ACHN (cell line): ENCODE measurements at regions not wholly inside any gene's neighbourhood (a gene's known extent, or its start where the extent isn't known, plus 50 kb on each side); places are given as distances from the start of the nearest gene placed in this dataset.
"Not testable (repeated sequence)": the region's sequence is repeated elsewhere in the genome, so short reads cannot be mapped to it uniquely, and the experiment has no call there.

Experiments
- DNase-seq: peaks from one replicate; pipeline ENCODE4 v3.0.0-alpha.2; 2015
- in situ Hi-C: cut with HindIII; loops from 2 replicates; pipeline ENCODE4 v1.10.0; 2017; ENCODE audit warnings: low sequenced_read_pairs, low pct_ligation_motif_present, low pct_unique_long_range_greater_than_20kb

DNA sequence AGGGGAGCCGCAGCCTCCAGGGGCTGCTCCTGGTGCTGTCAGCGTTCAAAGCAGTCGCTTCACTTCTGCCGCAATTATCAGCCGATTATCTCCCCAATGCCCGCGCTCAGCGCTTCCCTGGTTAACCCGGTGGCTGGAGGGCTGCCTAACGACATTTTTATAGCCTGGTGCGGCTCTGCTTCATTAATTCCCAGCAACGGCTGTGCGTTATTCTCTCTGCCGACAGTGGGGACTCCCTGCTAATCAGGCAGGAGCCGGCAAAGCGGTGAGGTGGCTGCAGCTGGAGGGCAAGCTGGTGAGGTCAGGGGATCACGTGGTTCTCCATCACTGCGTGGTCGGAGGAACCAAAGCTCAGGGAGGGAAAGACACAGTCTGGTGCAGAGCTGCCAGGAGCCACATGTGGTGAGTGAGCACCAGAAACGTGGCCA is 62.9 kb downstream of the GLRX5 start:
- in situ Hi-C loops, result no loop called here
- peak; percentile 22 for DNase-seq

DNA sequence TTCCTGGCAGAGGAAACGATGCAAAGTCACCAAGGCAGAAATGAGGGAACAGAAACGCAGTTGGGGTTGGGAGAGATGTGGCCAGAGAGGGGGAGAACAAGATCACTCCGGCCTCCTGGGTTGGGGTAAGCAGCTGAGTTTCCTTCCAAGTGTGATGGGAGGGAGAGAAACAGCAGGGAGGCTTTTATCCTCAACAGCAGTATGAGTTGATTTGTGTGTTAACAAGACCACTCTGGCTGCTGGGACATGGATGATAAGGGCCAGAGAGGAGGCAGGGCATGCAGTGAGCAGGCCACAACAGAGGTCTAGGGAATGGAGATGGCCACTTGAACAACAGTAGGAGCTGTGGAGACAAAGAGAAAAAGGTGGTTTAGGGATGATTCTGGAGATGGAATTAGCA is 66.8 kb downstream of the GLRX5 start:
- DNase-seq, result no peak

DNA sequence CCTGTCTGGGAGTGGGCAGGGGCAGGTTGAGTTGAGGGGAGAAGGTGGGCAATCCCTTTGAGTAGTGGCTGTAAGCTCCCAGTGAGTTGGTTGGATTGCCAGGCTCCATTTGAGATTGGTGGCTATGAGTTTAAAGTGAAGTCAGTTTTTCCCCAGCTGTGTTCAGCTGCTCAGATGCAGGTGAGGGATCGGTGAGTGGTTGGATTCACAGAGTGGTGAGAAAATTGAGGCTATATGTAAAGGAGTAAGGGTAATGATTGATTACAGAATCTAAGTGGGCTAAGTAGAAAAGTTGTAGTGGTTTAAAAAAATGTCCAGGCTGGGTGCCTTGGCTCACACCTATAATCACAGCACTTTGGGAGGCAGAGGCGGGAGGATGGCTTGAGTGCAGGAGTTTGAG is 68.6 kb downstream of the GLRX5 start:
- in situ Hi-C loops, result no loop called here
- DNase-seq, result no peak

More for the DNA sequence above, 66.8 kb downstream of the GLRX5 start:
- in situ Hi-C loops, result no loop called here

GRCh38 chr14:95606266-95606665 is 71.4 kb downstream of the GLRX5 start:
- in situ Hi-C loops, result no loop called here
- no peak for DNase-seq

GRCh38 chr14:95608637-95609235 is 73.9 kb downstream of the GLRX5 start:
- in situ Hi-C loops, result no loop called here
- no peak for DNase-seq

- peak; percentile 38 for DNase-seq
Observed at GRCh38 chr14:95609398-95609990, 74.6 kb downstream of the GLRX5 start.

GRCh38 chr14:95611293-95611880 is 74.8 kb upstream of the TCL1B start:
- no peak for DNase-seq
- in situ Hi-C loops, result no loop called here

More at GRCh38 chr14:95609398-95609990, 74.6 kb downstream of the GLRX5 start:
- in situ Hi-C loops, result no loop called here

DNA sequence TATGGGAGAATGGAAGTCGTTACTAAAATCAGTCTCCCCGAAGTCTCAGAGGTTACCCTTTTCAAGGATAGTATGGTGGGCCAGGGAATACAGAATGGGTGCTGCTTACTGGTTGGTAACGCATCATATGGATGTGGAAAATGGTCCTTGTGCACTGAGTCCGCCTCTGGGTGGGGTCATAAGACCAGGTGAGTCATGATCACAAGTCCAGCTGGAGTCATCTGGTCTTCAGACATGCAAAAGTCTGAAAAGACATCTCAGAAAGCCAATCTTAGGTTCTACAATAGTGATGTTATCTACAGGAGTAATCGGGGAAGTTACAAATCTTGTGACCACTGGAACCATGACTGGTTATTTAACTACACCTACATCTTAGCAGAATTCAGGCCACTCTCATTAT is 71.9 kb upstream of the TCL1B start:
- DNase-seq, result no peak
- in situ Hi-C loops, result no loop called here

DNA sequence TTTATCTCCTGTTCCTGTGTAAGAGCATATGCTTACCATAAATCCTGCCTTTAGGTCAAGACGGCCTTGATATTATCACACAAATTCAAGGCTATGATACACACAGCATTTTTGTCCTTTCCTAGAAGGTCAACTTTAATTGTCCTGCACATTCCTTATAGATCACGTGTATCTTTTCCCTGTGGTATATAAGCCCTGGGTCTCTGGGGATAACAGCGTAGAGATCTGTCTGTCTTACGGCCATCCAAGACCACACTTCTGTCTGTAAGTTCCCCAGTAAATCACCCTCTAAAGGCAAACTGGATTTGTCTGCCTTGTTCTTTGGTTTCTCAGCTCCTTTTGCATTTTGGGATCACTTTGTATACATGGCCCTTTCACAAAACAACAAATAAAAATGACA is 69.5 kb upstream of the TCL1B start:
- in situ Hi-C loops, result no loop called here
- no peak for DNase-seq

DNA sequence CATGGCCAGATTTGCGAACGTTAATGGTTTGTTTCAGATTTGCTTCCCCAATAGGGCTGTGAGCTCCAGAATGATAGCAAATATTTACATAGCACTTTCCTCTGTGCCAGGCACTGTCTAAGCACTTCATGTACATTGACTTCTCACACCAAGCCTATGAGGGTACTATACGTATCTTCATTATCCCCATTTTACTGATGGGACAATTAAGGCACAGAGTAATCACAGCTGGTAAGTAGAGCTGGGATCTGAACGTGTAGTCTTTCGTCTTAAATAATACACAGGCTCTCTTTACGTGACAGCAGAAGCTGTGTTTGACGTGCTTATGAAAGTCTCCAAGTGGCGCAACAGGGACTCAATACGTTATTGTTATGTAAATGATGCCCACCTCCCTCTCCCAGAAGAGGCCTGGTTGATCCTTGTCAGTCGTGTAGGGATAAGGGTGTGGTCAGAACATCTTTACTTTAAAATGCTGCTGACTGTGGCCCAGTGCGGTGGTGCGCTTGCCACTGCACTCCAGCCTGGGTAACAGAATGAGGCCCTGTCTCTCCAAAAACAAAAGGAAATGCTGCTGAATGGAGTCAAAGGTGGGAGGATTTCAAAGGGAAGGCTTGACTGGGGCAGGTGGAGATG is 66.3 kb upstream of the TCL1B start:
- no peak for DNase-seq
- in situ Hi-C loops, result no loop called here

DNA sequence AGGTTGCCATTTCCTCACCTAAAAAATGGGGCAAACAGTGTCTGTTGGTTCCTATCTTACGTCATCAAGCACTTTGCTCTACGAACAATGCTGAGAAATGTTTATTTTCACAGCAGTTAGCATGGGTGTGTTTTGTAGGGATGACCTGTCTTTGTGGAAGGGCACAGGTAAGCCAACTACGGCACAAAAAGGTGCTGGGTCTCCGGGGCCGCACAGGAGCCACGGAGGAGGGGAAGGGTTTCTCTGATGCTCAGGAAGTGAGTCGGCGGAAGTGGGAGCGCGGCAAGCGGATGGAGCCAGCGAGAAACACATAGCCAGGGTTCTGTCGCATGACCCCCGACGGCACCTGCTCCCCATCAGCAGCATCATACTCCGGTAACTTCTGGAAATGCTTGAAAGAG is 65.6 kb upstream of the TCL1B start:
- in situ Hi-C loops, result no loop called here

GRCh38 chr14:95623195-95623594 is 63.0 kb upstream of the TCL1B start:
- in situ Hi-C loops, result no loop called here
- no peak for DNase-seq

More for the DNA sequence above, 65.6 kb upstream of the TCL1B start:
- no peak for DNase-seq

DNA sequence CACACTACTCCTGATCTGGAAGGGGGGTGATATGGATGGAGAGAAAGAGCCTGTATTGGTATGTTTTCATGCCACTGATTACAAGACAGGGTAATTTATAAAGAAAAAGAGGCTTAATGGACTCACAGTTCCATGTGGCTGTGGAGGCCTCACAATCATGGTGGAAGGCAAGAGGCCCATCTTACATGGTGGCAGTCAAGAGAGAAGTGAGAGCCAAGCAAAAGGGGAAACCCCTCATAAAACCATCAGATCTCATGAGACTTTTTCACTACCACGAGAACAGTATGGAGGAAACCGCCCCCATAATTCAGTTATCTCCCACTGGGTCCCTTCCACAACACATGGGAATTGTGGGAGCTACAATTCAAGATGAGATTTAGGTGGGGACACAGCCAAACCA is 60.5 kb upstream of the TCL1B start:
- DNase-seq, in situ Hi-C loops: not testable (repeated sequence)

DNA sequence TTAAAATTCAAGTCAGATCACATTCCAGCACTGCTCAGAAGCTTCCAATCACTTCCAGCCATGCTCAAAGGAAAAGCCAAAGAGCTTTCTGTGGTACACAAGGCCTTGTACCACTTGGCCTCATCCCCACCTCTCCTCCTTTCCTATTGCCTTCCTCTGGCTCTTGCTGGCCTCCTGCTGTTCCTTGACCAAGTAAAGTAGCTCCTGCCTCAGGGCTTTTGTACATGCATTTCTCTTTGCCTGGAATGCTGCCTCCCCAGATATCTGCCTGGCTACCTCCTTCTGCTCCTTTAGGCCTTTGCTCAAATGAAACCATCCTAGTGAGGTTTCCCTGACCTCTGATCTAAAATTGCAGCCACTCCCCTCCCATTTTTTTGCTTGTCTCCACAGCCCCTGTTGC is 51.2 kb upstream of the TCL1B start:
- DNase-seq, result no peak
- in situ Hi-C loops, result no loop called here
